ENCODE measurements at regions not wholly inside any gene's neighbourhood (a gene's known extent, or its start where the extent isn't known, plus 50 kb on each side); places are given as distances from the start of the nearest gene placed in this dataset.

GRCh38 chr20:50427719-50428083 lies 82.5 kb upstream of the PTPN1 start:
- Mint-ChIP-seq H3K4me1 (no peaks in the 10 kb centered on the region), H3K27me3 (peaks cover 12% of the 10 kb centered on the region), H3K9me3 (no peaks in the 10 kb centered on the region), H3K27ac (no peak overlapping the region), H3K36me3 (no peaks in the 10 kb centered on the region), H3K4me3 (no peak overlapping the region)
- Histone ChIP-seq H3K36me3 (ENCODE audit: control insufficient read depth, insufficient read depth, low read length) (no peaks in the 10 kb centered on the region), H3K9me3 (ENCODE audit: control insufficient read depth in 2 of 2, low read length in 2 of 2) (no peaks in the 10 kb centered on the region), H3K4me1 (ENCODE audit: control insufficient read depth, insufficient read depth, low read length, poor library complexity, severe bottlenecking) (no peaks in the 10 kb centered on the region), H3K27me3 (ENCODE audit: control insufficient read depth, insufficient read depth, low read length) (no peaks in the 10 kb centered on the region), H3K4me3 (ENCODE audit: low read depth, low read length) (no peak overlapping the region), H3K27ac (ENCODE audit: insufficient read depth, low read length, poor library complexity, severe bottlenecking) (no peak overlapping the region)
- DNase-seq (no peak), ATAC-seq (ENCODE audit: low read depth in 2 of 2) (no peak)

DNA sequence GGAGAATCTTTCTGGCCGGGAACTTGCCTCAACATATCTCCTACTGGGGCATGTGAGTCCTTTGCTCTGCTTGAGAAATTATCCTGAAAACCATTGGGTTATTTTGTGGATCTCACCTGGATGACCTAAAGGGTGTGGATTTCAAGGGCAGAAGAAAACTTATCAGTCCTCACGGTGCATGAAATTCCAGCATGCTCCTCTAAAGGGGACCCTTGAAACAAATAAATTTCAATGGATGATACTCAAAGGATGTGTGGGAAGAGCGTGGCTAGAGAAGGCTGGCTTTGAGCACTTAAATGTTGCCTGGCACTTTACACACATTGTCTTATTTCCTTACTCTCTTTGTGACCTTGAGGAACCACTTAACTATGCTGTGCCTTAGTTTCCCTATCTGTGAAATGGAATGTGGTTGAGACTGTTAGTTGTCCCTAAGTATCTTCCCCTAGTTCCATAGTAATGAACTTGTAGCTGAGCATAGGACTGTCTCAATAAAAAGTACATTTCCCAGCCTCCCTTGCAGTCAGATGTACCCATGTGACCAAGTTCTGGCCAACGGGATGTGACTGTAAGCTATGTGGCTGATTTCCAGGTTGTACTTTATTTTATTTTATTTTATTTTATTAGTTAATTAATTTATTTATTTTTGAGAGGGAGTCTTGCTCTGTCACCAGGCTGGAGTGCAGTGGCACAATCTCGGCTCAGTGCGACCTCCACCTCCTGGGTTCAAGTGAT lies 81.9 kb upstream of the PTPN1 start:
- no peak for ATAC-seq (ENCODE audit: low read depth in 2 of 2)
- no peaks in the 10 kb centered on the region for H3K9me3 Mint-ChIP-seq
- no peak overlapping the region for H3K27ac ChIP-seq (ENCODE audit: insufficient read depth, low read length, poor library complexity, severe bottlenecking)
- H3K27me3 Mint-ChIP-seq = peaks cover 13% of the 10 kb centered on the region
- no peaks in the 10 kb centered on the region for H3K9me3 ChIP-seq (ENCODE audit: control insufficient read depth in 2 of 2, low read length in 2 of 2)
- no peak overlapping the region for H3K4me3 ChIP-seq (ENCODE audit: low read depth, low read length)
- no peak overlapping the region for H3K27ac Mint-ChIP-seq
- no peaks in the 10 kb centered on the region for H3K36me3 ChIP-seq (ENCODE audit: control insufficient read depth, insufficient read depth, low read length)
- no peak for DNase-seq
- H3K27me3 ChIP-seq (ENCODE audit: control insufficient read depth, insufficient read depth, low read length) = no peaks in the 10 kb centered on the region
- no peaks in the 10 kb centered on the region for H3K36me3 Mint-ChIP-seq
- H3K4me1 ChIP-seq (ENCODE audit: control insufficient read depth, insufficient read depth, low read length, poor library complexity, severe bottlenecking) = no peaks in the 10 kb centered on the region
- no peaks in the 10 kb centered on the region for H3K4me1 Mint-ChIP-seq
- H3K4me3 Mint-ChIP-seq = no peak overlapping the region

DNA sequence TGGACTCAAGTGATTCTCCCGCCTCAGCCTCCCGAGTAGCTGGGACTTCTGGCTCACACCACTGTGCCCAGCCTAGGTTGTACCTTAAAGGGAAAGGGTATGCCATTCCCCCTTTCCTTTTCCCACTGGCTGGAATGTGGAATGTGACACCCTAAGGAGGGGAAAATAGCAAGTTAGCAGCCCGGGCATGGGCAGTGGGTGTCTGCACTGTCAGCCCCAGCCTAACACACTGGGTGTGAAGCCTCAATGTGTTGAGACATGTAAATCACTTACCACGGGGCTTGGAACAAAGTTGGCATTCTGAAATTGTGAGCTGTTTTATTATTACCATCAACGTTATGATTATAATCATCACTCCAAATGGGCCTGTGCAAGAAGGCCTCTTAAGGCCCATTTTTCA lies 80.8 kb upstream of the PTPN1 start:
- no peak overlapping the region for H3K27ac Mint-ChIP-seq
- peaks cover 13% of the 10 kb centered on the region for H3K27me3 Mint-ChIP-seq
- H3K9me3 ChIP-seq (ENCODE audit: control insufficient read depth in 2 of 2, low read length in 2 of 2) = no peaks in the 10 kb centered on the region
- DNase-seq = no peak
- H3K4me1 ChIP-seq (ENCODE audit: control insufficient read depth, insufficient read depth, low read length, poor library complexity, severe bottlenecking) = no peaks in the 10 kb centered on the region
- no peaks in the 10 kb centered on the region for H3K36me3 ChIP-seq (ENCODE audit: control insufficient read depth, insufficient read depth, low read length)
- H3K4me3 Mint-ChIP-seq = no peak overlapping the region
- no peaks in the 10 kb centered on the region for H3K27me3 ChIP-seq (ENCODE audit: control insufficient read depth, insufficient read depth, low read length)
- H3K4me1 Mint-ChIP-seq = no peaks in the 10 kb centered on the region
- H3K4me3 ChIP-seq (ENCODE audit: low read depth, low read length) = no peak overlapping the region
- no peak for ATAC-seq (ENCODE audit: low read depth in 2 of 2)
- no peaks in the 10 kb centered on the region for H3K36me3 Mint-ChIP-seq
- no peaks in the 10 kb centered on the region for H3K9me3 Mint-ChIP-seq
- H3K27ac ChIP-seq (ENCODE audit: insufficient read depth, low read length, poor library complexity, severe bottlenecking) = no peak overlapping the region

DNA sequence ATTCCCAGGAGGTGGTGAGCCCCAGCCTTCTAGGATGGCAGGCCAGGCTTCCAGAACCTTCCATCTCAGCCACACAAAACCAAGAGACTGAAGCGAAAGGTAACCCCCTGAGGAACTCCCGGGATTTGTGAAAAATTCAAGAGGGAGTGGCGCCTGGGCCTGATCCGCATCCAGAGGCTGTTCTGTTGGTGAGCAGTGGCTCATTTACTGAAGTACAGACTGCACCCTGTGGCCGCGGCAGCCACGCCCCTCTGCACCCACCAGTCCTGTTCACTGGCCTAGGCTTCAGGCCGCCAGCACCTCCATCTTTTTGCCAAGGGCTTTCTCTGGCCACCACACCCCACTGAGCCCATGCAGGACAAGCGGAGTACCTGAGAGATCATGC lies 79.1 kb upstream of the PTPN1 start:
- no peaks in the 10 kb centered on the region for H3K36me3 ChIP-seq (ENCODE audit: control insufficient read depth, insufficient read depth, low read length)
- H3K4me3 ChIP-seq (ENCODE audit: low read depth, low read length) = no peak overlapping the region
- H3K27me3 ChIP-seq (ENCODE audit: control insufficient read depth, insufficient read depth, low read length) = no peaks in the 10 kb centered on the region
- H3K9me3 ChIP-seq (ENCODE audit: control insufficient read depth in 2 of 2, low read length in 2 of 2) = no peaks in the 10 kb centered on the region
- no peaks in the 10 kb centered on the region for H3K4me1 ChIP-seq (ENCODE audit: control insufficient read depth, insufficient read depth, low read length, poor library complexity, severe bottlenecking)
- Mint-ChIP-seq H3K36me3 (no peaks in the 10 kb centered on the region), H3K27me3 (peaks cover 13% of the 10 kb centered on the region), H3K27ac (no peak overlapping the region), H3K4me3 (no peak overlapping the region), H3K9me3 (no peaks in the 10 kb centered on the region), H3K4me1 (no peaks in the 10 kb centered on the region)
- no peak for ATAC-seq (ENCODE audit: low read depth in 2 of 2)
- H3K27ac ChIP-seq (ENCODE audit: insufficient read depth, low read length, poor library complexity, severe bottlenecking) = no peak overlapping the region
- DNase-seq = no peak

GRCh38 chr20:50433001-50433761 lies 77.0 kb upstream of the PTPN1 start:
- Mint-ChIP-seq H3K27ac (no peak overlapping the region), H3K4me1 (no peaks in the 10 kb centered on the region), H3K36me3 (no peaks in the 10 kb centered on the region), H3K27me3 (peaks cover 11% of the 10 kb centered on the region), H3K9me3 (no peaks in the 10 kb centered on the region), H3K4me3 (no peak overlapping the region)
- no peak for DNase-seq
- Histone ChIP-seq H3K4me1 (ENCODE audit: control insufficient read depth, insufficient read depth, low read length, poor library complexity, severe bottlenecking) (no peaks in the 10 kb centered on the region), H3K27me3 (ENCODE audit: control insufficient read depth, insufficient read depth, low read length) (no peaks in the 10 kb centered on the region), H3K9me3 (ENCODE audit: control insufficient read depth in 2 of 2, low read length in 2 of 2) (no peaks in the 10 kb centered on the region), H3K27ac (ENCODE audit: insufficient read depth, low read length, poor library complexity, severe bottlenecking) (no peak overlapping the region), H3K4me3 (ENCODE audit: low read depth, low read length) (no peak overlapping the region), H3K36me3 (ENCODE audit: control insufficient read depth, insufficient read depth, low read length) (no peaks in the 10 kb centered on the region)
- no peak for ATAC-seq (ENCODE audit: low read depth in 2 of 2)

- Mint-ChIP-seq H3K36me3 (no peaks in the 10 kb centered on the region), H3K27ac (no peak overlapping the region), H3K9me3 (no peaks in the 10 kb centered on the region), H3K27me3 (peaks cover 15% of the 10 kb centered on the region), H3K4me3 (no peak overlapping the region), H3K4me1 (no peaks in the 10 kb centered on the region)
- Histone ChIP-seq H3K27ac (ENCODE audit: insufficient read depth, low read length, poor library complexity, severe bottlenecking) (no peak overlapping the region), H3K9me3 (ENCODE audit: control insufficient read depth in 2 of 2, low read length in 2 of 2) (no peaks in the 10 kb centered on the region), H3K4me3 (ENCODE audit: low read depth, low read length) (no peak overlapping the region), H3K4me1 (ENCODE audit: control insufficient read depth, insufficient read depth, low read length, poor library complexity, severe bottlenecking) (no peaks in the 10 kb centered on the region), H3K36me3 (ENCODE audit: control insufficient read depth, insufficient read depth, low read length) (no peaks in the 10 kb centered on the region), H3K27me3 (ENCODE audit: control insufficient read depth, insufficient read depth, low read length) (no peaks in the 10 kb centered on the region)
- DNase-seq = no peak
- no peak for ATAC-seq (ENCODE audit: low read depth in 2 of 2)
These were observed 75.9 kb upstream of the PTPN1 start for GRCh38 chr20:50434321-50434652.

DNA sequence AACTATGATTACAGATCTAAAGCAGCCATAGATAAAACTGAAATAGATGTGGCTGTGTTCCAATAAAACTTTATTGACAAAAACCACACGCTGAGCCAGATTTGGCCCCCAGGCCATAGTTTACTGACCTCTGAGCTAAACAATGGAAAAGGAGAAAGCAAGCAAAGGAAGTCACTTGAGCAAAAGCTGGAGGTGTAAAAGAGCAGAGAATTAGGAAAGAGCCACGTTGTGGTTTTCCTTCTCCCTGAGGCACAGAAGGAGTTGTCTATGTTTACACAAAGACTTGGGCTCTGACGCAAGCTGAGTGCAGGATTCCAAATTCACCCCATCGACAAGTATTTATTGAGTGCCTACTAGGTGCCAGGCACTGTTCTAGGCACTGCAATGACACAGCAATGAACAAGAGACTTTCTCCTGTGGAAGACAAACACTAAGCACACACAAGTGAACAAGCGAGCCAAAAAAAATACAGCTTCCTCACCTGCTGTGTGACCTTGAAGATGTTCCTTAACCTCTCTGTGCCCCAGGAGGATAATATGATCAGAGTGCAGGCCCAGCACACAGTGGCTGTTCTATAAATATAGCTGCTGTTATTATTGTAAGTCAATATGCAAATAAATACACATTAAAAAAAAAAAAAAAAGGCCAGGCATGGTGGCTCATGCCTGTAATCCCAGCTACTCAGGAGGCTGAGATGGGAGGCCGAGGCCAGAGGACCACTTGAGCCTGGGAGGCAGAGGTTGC lies 75.4 kb upstream of the PTPN1 start:
- Histone ChIP-seq H3K4me1 (ENCODE audit: control insufficient read depth, insufficient read depth, low read length, poor library complexity, severe bottlenecking) (no peaks in the 10 kb centered on the region), H3K36me3 (ENCODE audit: control insufficient read depth, insufficient read depth, low read length) (no peaks in the 10 kb centered on the region), H3K9me3 (ENCODE audit: control insufficient read depth in 2 of 2, low read length in 2 of 2) (no peaks in the 10 kb centered on the region), H3K27me3 (ENCODE audit: control insufficient read depth, insufficient read depth, low read length) (no peaks in the 10 kb centered on the region), H3K27ac (ENCODE audit: insufficient read depth, low read length, poor library complexity, severe bottlenecking) (no peak overlapping the region), H3K4me3 (ENCODE audit: low read depth, low read length) (no peak overlapping the region)
- no peaks in the 10 kb centered on the region for H3K4me1 Mint-ChIP-seq
- no peak overlapping the region for H3K27ac Mint-ChIP-seq
- no peaks in the 10 kb centered on the region for H3K36me3 Mint-ChIP-seq
- DNase-seq (no peak), ATAC-seq (ENCODE audit: low read depth in 2 of 2) (no peak)
- H3K9me3 Mint-ChIP-seq = no peaks in the 10 kb centered on the region
- H3K27me3 Mint-ChIP-seq = peaks cover 15% of the 10 kb centered on the region
- no peak overlapping the region for H3K4me3 Mint-ChIP-seq

Measured in CD4-positive, CD25-positive, alpha-beta regulatory T cell (primary cell).